ENCODE measurements at regions not wholly inside any gene's neighbourhood (a gene's known extent, or its start where the extent isn't known, plus 50 kb on each side); places are given as distances from the start of the nearest gene placed in this dataset.

GRCh38 chrX:75989806-75990590 is 182.9 kb upstream of the PBDC1 start:
- H3K36me3 ChIP-seq (ENCODE audit: insufficient read depth, low read length) = no peaks in the 10 kb centered on the region
- ATAC-seq (ENCODE audit: insufficient read depth, low read depth) (no peak), DNase-seq (no peak)
- no peaks in the 10 kb centered on the region for H3K9me3 ChIP-seq (ENCODE audit: insufficient read depth, low read length, severe bottlenecking)
- H3K9ac ChIP-seq (ENCODE audit: low read depth, low read length) = no peak overlapping the region
- TF ChIP-seq EZH2 (IDR thresholded peaks at IDR 0.05; ENCODE audit: borderline replicate concordance, low read depth, low read length, severe bottlenecking) = no peak
- no peak for TF ChIP-seq CTCF (IDR thresholded peaks at IDR 0.05; ENCODE audit: borderline replicate concordance, extremely low read depth, low read length, poor library complexity, severe bottlenecking)
- no peak overlapping the region for H3K27ac ChIP-seq (ENCODE audit: low read length)
- no peak overlapping the region for H3K4me2 ChIP-seq (ENCODE audit: insufficient read depth, low read length)
- no peak overlapping the region for H2AFZ ChIP-seq (ENCODE audit: low read depth, low read length)
- no peaks in the 10 kb centered on the region for H3K79me2 ChIP-seq (ENCODE audit: insufficient read depth, low read length)
- no peak overlapping the region for H3K4me3 ChIP-seq (ENCODE audit: low read depth in 1 of 2, low read length in 2 of 2)
- no peaks in the 10 kb centered on the region for H3K27me3 ChIP-seq (ENCODE audit: insufficient read depth, low read length, poor library complexity)
- H4K20me1 ChIP-seq (ENCODE audit: insufficient read depth, low read length) = no peaks in the 10 kb centered on the region
- no peaks in the 10 kb centered on the region for H3K4me1 ChIP-seq (ENCODE audit: insufficient read depth, low read length)

- Histone ChIP-seq H3K9ac (ENCODE audit: low read depth, low read length) (no peak overlapping the region), H3K36me3 (ENCODE audit: insufficient read depth, low read length) (no peaks in the 10 kb centered on the region), H3K4me2 (ENCODE audit: insufficient read depth, low read length) (no peak overlapping the region), H3K9me3 (ENCODE audit: insufficient read depth, low read length, severe bottlenecking) (no peaks in the 10 kb centered on the region), H2AFZ (ENCODE audit: low read depth, low read length) (no peak overlapping the region), H3K27ac (ENCODE audit: low read length) (no peak overlapping the region), H4K20me1 (ENCODE audit: insufficient read depth, low read length) (no peaks in the 10 kb centered on the region), H3K4me1 (ENCODE audit: insufficient read depth, low read length) (no peaks in the 10 kb centered on the region), H3K4me3 (ENCODE audit: low read depth in 1 of 2, low read length in 2 of 2) (no peak overlapping the region), H3K27me3 (ENCODE audit: insufficient read depth, low read length, poor library complexity) (no peaks in the 10 kb centered on the region), H3K79me2 (ENCODE audit: insufficient read depth, low read length) (no peaks in the 10 kb centered on the region)
- no peak for DNase-seq
- no peak for ATAC-seq (ENCODE audit: insufficient read depth, low read depth)
- TF ChIP-seq EZH2 (IDR thresholded peaks at IDR 0.05; ENCODE audit: borderline replicate concordance, low read depth, low read length, severe bottlenecking) (no peak), CTCF (IDR thresholded peaks at IDR 0.05; ENCODE audit: borderline replicate concordance, extremely low read depth, low read length, poor library complexity, severe bottlenecking) (no peak)
Observed at GRCh38 chrX:75997692-75998091, 175.2 kb upstream of the PBDC1 start.

GRCh38 chrX:76014321-76014720 is 158.5 kb upstream of the PBDC1 start:
- H3K36me3 ChIP-seq (ENCODE audit: insufficient read depth, low read length) = no peaks in the 10 kb centered on the region
- TF ChIP-seq EZH2 (IDR thresholded peaks at IDR 0.05; ENCODE audit: borderline replicate concordance, low read depth, low read length, severe bottlenecking) (no peak), CTCF (IDR thresholded peaks at IDR 0.05; ENCODE audit: borderline replicate concordance, extremely low read depth, low read length, poor library complexity, severe bottlenecking) (no peak)
- ATAC-seq (ENCODE audit: insufficient read depth, low read depth) = no peak
- no peak overlapping the region for H3K4me3 ChIP-seq (ENCODE audit: low read depth in 1 of 2, low read length in 2 of 2)
- no peaks in the 10 kb centered on the region for H3K27me3 ChIP-seq (ENCODE audit: insufficient read depth, low read length, poor library complexity)
- no peak overlapping the region for H2AFZ ChIP-seq (ENCODE audit: low read depth, low read length)
- H3K9me3 ChIP-seq (ENCODE audit: insufficient read depth, low read length, severe bottlenecking) = peaks cover 7% of the 10 kb centered on the region
- H3K9ac ChIP-seq (ENCODE audit: low read depth, low read length) = no peak overlapping the region
- H3K4me1 ChIP-seq (ENCODE audit: insufficient read depth, low read length) = no peaks in the 10 kb centered on the region
- H3K79me2 ChIP-seq (ENCODE audit: insufficient read depth, low read length) = no peaks in the 10 kb centered on the region
- no peak for DNase-seq
- H3K27ac ChIP-seq (ENCODE audit: low read length) = no peak overlapping the region
- H3K4me2 ChIP-seq (ENCODE audit: insufficient read depth, low read length) = no peak overlapping the region
- H4K20me1 ChIP-seq (ENCODE audit: insufficient read depth, low read length) = no peaks in the 10 kb centered on the region

All from DND-41 (cell line).